GM18867 (cell line): ENCODE measurements at regions not wholly inside any gene's neighbourhood (a gene's known extent, or its start where the extent isn't known, plus 50 kb on each side); places are given as distances from the start of the nearest gene placed in this dataset.

Experiments used
- ATAC-seq: cut with Tn5 transposase; IDR thresholded peaks from one replicate; pipeline ENCODE4 v1.9.1; 2021; ENCODE audit warnings: mild to moderate bottlenecking, moderate library complexity; ENCODE audit not compliant: unreplicated experiment

DNA sequence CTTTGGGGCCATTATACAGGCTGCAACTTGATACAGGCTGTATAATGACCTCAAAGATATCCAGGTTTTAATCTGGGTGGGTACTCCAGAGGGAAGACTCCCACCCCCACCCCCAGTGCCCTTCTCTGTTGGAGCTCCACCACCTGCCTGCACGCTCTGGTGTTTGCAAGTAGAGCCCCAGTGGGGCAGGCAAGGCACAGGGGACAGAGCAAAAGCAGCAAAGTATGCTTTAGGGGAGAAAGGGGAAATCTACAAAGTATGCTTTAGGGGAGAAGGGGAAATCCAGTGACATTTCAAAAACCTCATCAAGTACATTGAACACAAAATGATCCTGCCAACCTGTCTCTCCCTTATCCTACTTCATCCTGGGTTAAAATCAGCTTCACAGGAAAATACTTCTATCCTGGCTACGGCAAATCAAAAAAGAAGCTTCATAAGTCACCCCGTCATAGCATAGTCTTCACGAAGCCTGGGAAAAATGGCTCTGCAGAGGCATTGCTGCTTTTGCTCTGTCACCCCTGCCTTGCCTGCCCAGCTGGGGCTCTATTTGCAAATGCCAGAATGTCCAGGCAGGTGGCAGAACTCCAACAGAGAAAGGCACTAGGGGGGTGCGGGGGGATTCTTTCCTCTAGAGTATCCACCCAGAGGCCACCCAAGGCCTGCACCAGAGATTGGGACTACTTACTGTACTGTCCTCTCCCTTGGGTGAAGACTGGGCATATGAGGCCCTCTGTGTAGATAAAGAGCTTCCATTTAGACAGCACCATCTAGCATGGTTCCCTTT is 60.9 kb upstream of the ATP11B start:
- ATAC-seq, result no peak

GRCh38 chr3:182735672-182736071 is 57.6 kb upstream of the ATP11B start:
- no peak for ATAC-seq

DNA sequence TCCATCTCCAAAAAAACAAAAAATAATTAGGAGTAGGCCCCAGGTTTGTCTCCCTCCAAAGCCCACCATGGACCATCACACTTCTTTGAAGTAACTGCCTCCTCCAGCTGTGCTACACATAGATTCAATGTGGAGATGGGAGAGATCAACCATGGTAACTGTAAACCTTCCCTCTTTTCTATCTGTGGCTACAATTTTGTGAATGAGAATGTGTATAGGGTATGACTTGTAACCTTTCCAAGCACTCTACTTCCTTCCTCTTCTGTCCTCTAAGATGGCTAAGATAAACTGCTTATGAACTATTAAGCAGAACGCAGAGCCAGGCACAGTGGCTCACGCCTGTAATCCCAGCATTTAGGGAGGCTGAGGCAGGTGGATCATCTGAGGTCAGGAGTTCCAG is 55.5 kb upstream of the ATP11B start:
- ATAC-seq, result no peak

DNA sequence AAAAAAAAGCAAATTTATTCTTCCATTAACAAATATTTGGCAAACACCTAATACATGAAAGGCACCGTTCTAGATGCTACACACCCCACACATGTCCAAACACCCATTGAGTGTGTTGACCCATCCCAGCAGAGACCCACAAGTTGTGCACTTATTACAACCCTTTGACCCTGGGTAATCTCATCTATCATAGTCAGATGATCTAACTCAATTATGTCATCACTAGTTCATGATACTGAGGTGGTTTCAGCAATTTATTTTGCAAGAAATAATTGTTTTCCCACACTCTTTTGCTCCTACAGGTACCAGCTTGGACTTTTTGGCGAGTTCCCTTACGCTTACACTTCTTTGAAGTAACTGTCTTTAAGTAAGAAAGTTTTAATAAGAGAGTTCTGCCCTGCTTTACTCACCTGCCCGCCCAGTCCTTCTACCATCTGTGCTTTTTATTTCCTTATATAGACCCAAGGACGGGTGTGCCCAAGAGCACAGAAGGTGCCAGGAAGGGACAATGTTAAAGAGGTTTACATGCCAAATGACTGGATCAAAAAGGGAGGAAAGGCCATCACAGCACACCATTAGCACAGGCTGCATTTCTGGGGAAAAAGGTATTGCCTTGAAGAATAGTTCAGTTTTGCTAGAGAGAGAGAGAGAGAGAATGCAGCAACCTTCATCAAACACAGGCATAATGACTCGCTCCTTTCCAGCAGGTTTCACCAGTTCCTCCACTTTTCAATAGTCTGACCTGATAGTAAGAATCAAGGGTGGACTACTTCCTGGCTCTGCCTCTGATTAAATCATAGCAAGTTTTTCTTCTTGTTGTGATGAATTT is 54.5 kb upstream of the ATP11B start:
- no peak for ATAC-seq

DNA sequence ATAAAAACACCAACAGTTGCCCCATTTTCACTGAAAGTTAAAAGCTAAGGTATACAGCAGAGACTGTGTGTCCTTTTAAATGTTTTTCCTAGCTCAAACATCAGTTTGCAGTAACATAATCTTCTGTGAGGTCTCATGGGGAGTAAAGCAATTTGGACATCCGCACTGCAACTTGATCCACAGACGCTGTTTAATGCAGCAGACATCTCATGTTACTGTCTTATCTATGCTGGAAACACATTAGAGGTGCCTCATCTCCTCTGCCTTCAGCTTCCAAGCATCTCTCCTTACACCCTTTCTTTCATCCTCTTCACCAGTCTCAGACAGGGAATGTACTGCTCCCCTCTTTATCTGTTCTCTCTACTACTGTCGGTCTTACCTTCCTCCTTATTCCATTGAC is 53.7 kb upstream of the ATP11B start:
- no peak for ATAC-seq

- ATAC-seq, result no peak
Observed at GRCh38 chr3:182740710-182741109, 52.6 kb upstream of the ATP11B start.

GRCh38 chr3:182741214-182741613 is 52.1 kb upstream of the ATP11B start:
- no peak for ATAC-seq
